Stimulated activated CD4-positive, alpha-beta T cell treated with anti-CD3 and anti-CD28 coated beads, TNF-alpha, amount 100 ng/mL, for 24 hours (primary cell): ENCODE measurements at regions not wholly inside any gene's neighbourhood (a gene's known extent, or its start where the extent isn't known, plus 50 kb on each side); places are given as distances from the start of the nearest gene placed in this dataset.

Source experiments
- DNase-seq, 3 experiments: peaks; one replicate each; pipeline ENCODE4 v3.0.0-alpha.2; 2020; ENCODE audit warnings: low read depth in 3 of 3

DNA sequence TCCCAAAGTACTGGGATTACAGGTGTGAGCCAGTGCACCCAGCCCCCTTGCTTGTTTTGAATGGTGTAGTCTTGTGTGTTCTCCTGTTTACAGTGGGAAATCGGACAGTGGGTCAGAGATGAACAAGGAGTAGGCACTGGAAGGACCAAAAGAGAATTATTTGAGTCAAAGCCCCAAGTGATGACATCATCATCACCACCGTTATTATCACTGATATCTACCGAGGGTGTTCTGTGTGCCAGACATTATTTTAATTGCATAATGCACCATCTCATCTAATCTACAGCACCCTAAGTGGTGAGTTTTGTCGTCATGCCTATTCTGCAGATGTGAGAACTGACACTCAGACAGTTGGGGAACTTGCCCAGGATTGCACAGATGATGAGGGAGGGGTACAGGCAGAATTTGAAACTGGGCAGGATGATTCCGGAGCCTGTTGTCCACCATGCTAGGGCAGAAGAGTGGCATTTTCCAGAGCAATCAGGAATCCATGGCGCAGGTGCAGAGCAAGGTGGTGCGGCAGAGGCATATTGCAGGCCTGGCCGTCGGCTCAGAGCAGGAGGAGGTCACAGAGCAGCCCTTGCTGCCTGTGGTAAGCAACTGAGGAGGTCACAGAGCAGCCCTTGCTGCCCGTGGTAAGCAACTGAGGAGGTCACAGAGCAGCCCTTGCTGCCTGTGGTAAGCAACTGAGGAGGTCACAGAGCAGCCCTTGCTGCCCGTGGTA is 137.0 kb upstream of the HDAC4 start:
- no peak for DNase-seq

DNA sequence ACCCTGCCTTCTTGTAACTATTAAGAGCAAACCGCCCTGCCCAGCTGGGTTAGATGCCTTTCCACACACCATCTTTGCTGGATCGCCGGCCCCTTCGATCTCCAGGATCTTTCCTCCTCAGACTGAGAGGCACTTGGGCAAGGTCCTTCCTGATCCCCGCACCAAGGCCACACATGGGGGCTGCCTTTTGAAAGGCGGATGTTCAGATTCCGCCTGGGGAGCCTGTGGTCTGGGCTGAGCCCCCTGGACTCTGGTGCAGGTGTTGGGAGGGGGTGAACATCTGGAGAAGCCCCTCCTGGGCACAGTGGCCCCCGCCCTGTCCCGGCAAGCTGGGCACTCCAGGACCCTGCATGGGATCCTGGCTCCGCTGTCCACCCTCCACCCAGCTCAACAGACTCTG is 135.4 kb upstream of the HDAC4 start:
- DNase-seq: no peak

DNA sequence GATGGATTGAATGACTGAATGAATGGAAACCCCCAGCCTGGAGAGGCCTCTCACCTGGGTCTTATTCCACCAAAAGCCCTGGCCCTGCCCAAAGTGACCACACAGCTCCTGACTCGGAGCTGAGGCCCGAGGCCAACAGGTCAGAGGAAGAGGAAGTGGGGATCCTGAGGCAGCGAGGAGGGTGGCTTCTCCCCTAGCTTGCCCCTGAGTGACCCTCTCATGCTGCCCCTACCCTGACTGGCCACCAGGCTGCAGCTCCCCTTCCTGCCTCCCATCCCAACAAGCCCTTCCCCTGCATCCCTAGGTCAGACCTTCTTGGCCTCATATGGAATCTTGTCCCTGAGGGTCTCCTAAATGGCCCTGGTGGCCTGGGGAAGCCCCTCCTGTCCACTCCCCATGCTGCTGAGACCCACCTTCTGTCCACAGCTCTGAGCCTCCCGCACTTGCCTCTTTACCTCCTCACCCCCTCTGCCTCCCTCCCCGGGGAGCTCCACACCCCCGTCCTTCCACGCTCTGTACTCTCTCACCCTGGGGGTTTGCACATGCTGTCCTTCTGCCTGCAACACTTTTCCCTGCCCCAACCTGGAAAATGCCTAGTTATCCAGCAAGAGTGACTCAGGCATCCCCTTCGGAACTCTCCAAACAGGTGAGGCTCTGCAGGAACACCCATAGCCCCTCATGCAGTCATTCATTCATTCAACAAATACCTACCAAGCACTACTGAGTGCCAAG is 134.8 kb upstream of the HDAC4 start:
- no peak for DNase-seq

DNA sequence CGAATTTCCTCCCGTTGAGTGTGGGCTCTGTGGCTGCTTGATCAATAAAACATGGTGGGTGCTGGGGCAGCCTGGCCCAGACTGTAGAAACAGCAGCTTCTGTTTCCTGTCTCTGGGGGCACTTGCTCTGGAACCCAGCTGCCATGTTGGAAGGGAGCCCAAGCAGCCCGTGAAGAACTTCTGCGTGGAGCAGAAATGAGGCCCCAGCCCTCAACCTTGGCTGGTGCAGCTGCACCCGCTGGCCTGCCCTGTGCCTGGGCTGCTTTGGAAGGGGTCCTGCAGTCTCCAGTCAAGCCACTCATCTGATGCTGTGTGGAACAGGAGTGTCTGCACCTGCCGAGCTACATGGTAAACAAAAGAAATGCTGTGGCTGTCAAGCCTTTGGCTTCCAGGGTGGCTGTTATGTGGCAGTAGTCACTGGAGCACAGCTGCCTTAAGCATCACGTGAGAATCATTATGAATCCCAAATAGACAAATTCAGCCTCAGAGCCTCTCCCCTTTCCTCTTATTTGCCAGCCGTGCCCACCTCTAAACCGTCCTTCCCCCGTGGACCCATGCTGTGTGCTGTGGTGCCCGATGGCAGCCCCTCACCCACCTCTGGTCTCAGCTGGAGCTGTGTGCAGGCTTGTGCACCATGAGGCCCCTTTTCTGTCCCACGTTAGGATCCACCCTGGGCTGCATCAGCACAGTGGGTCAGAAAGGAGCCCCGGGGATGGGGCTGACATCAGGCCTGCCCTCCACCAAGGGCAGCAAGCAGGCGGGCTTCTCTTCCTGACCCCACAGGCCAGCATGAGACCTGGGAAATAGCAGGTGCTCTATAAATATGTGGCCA is 134.0 kb upstream of the HDAC4 start:
- DNase-seq: no peak

DNA sequence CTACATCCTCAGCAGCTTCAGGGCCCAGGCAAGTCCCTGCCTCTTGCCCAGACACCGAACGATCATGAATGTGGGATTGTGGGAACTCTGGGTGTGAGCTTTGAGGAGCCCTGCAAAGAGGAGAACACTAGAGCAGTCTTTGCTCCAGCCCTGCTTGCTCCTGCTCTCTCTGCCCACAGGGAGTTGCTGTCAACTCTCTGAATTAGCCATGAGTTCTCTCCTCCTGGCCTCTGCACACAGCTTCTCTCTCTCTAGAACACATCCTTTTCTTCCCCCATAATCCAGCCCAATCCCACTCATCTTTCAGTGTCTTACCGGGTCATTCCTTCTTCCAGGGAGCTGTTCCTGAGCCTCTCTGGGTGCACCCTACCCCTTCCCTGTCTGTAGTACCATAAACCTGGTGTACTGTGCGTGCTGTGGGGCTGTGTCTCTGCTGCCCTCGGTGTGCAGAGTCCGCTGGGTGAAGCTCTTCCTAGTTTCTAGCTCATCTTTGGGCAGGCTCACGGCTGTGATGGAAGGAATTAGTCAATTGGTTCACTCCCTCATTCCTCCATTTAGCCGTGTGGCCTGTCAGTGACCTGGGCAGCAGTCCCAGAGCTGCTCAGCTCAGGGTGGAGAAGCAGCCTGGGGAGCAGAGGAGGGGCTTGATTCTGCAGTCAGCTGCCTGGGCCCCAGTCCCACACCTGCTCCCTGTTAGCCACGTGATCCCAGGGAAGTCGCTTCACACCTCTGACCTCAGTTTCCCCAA is 132.9 kb upstream of the HDAC4 start:
- no peak for DNase-seq

DNA sequence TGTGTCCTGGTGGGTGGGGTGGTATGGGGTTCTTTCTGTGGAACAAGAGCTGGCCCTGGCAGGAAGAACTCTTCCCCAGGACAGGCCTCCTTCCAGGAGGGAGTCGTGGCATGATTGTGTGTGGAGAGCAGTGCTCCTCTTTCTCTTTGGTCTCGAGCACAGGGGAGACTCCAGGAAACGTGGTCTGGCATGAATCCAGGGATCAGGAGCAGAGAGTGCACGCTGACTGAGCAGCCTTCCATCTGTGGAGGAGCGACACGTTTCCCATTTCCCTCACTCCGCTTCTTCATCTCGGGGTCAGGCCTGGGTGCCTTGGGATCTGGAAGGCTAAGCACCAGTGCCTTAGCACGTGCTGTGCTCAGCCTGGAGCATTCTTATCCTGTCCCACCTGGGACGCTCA is 132.0 kb upstream of the HDAC4 start:
- DNase-seq: no peak

DNA sequence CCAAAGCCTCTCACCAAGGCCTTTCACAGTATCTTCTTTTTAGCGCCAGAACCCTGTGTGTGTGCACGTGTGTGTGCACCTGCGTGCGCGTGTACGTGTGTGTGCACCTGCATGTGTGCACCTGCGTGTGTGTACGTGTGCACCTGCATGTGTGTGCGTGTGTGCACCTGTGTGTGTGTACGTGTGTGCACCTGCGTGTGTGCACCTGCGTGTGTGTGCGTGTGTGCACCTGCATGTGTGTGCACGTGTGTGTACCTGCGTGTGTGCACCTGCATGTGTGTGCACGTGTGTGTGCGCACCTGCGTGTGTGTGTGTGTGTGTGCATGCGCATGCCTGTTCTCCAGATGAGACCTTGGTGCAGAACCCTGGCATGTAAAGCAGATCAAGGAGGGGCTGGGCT is 131.4 kb upstream of the HDAC4 start:
- no peak for DNase-seq

DNA sequence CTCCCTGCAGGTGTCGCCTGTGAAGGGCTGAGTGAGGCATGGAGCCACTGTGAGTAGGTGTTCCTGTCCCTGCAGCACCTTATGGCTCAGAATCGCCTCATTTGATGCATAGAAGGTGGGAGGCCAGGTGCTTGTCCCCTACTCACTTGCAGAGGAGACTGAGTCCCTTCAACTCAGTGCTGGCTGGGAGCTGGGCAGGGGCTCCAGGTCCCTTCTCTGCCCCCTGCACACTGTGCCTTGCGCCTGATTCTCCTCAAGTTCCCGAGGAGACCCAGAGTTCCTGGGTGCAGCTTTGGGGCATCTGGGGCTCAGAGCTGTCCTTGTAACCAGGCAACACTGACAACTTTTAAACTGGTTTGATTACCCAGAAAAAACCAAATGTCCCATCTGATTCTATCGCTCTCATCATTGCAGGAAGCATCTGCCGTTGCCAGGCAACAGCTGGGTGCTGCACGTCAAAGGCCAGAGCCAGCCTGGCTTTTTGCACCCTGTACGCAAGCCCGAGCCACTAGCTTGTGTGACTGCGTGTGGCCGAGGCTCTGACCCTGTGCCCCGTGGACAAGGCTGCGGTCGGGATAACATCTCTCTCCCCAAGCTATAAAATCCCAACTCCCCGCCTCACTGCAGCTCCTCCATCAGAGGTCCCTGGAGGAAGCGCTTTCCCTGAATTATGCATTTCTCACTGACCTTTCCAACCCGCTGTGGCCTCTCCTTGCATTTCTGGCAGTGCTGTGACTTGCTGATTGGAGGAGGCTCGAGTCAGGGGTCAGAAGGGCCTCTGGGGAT is 130.8 kb upstream of the HDAC4 start:
- DNase-seq: no peak

DNA sequence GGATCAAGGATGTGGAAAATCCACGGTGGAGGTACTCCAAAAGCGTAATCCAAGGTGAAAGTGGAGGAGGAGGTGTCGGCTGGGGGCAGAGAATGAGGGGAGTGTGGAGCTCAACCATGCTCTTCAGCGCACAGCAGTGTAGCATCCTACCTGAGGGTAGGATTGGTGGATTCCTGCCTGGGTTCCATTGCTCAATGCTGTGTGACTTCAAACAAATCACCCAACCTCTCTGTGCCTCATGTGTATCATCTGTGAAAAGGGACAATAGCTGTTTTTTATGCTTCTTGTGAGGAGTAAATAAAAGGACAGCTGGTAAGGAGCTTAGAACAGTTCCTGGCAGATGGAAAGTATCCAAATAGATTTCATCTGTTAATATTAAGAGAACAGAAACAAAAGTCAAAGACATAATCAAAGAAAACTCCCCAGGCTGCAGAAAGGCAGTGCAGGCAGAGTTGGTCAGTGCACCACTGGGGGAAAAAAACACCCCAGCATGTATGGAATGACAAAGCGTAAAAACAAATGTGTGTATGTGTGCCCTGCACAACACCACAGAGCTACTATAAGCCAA is 130.0 kb upstream of the HDAC4 start:
- no peak for DNase-seq

DNA sequence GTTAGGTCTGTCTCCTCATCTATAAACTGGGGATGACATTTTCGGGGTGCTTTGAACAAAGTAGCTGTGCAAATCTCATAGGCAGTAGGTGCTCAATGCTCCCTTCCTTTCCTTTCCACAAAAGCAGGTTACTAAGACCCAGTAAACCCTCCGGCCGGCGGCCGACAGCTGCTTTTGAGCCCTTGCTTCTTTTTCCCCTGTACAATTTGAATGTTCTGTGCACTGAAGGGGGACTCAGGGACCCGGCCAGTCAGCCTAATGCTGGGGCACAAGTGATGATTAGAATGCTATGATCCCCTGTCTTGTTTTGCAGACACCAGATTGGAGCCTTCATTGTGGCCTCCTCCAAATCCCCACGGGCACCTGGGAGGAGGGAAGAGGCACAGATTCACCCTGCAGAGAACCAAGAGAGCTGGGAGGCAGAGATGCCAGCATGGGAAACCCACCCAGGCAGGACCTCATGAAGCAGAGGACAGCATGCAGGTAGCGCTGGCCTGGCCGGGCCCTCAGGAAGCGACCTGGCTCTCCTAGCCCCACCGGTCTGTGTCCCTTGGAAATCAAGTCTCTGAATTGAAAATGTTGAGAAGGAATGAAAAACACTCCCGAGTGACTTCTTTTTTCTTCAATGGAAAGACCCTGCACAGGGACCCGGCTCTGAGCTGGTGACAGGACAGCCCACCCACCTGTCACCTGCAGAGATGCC is 128.6 kb upstream of the HDAC4 start:
- DNase-seq: no peak

DNA sequence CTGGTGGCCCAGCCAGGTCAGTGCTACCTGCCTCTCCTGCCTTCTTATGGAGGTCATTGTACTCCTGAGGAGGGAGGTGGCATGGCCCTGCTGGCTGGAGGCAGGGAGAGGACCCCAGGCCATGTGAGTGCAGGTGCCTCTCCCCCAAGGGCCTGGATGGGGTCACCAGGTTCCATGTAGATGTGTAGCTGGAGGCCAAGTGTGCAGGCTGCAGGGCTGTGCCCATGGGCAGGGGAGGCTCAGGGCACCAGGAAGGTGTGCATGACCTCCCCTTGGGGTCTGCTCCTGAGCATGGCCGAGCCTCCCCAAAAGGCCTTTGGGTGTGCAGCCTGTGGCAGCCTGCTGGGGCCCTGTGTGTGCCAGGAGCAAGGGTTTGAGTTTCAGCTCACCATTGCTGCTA is 128.1 kb upstream of the HDAC4 start:
- DNase-seq: no peak

DNA sequence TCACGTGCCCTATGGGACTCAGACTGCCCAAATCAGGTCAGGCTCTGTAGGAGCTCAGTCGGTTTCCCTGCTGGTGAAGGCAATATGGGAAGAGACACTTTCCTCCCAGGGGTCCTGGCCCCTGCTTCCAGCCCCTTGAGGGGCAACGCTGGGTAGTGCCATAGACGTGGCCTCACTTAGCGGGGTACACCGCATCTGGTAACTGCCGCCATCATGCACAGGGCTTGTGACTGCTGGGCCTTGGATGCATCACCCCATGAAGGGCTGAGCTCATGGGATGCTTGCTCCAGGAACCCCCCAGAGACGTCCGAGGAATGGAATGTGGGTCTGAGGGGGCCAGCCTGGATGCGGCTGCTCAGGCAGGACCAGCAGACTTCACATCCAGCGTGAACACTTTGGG is 127.3 kb upstream of the HDAC4 start:
- no peak for DNase-seq

DNA sequence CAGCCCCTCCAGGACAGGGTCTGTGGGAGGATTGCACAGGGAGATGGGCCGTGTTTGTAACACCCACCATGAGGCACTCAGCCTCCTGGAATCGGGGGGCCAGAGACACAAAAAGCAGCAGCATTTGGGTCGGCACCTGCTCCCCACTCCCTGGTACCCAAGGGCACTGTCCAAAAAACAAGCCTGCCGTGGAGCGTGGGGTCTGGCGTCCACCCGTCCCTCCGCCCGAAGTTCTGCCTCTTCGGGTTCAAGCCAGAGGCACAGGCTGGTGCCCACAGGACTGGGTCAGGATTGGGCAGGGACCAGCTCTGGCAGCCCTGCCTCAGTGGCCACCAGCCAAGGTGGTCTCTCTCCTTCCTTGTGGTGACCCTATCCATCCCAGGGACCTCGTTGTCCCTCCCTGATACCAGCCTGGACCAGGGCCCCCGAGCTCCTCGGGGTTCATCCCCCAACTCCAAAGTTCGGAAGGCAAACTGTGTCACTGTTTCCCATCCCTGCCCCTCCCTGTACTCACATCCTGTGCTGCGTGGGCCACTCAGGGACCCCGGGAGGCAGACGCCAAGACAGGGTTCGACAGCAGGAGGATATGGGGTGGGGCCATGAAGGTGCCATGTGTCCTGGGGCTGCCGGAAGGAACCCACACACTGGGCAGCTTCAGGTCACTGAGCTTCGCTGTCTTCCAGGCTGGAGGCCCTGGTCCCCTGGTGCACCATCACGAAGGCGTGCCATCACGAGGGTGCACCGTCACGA is 126.0 kb upstream of the HDAC4 start:
- no peak for DNase-seq

DNA sequence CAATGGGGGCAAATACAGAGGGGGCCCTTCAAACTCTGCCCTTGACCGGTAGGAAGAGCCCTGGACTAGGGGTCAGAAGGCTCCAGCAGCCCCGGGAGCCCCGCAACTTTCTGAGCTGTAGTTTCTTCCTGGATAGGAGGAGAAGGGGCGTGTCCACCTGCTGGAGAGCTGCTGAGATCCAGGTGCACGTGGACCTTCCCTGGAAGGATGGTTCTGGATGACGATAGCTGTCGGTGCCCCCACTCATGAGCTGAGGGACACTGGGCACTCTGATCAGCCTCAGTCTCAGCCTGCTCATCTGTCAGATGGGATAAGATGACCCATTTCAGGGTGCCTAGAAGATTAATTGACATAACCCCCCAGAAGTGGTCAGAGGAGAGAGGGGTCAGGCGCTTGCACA is 125.2 kb upstream of the HDAC4 start:
- DNase-seq: no peak

DNA sequence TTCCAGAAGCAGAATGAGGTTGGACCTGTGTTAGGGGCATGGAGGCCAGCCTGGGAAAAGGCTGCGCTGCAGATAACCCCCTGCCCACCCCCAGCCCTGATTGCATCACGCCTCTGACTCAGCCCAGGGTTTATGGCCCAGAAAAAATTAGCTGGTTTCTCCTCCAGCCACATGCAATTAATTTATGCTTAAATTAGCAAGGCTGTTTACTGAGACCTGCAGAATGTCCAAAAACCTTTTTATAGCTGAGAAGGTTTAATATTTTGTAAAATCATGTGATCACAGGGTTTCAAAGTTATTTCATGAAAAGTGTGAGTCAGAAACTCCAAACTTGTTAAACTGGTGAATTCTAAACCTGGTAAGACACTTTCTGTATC is 123.1 kb upstream of the HDAC4 start:
- no peak for DNase-seq

DNA sequence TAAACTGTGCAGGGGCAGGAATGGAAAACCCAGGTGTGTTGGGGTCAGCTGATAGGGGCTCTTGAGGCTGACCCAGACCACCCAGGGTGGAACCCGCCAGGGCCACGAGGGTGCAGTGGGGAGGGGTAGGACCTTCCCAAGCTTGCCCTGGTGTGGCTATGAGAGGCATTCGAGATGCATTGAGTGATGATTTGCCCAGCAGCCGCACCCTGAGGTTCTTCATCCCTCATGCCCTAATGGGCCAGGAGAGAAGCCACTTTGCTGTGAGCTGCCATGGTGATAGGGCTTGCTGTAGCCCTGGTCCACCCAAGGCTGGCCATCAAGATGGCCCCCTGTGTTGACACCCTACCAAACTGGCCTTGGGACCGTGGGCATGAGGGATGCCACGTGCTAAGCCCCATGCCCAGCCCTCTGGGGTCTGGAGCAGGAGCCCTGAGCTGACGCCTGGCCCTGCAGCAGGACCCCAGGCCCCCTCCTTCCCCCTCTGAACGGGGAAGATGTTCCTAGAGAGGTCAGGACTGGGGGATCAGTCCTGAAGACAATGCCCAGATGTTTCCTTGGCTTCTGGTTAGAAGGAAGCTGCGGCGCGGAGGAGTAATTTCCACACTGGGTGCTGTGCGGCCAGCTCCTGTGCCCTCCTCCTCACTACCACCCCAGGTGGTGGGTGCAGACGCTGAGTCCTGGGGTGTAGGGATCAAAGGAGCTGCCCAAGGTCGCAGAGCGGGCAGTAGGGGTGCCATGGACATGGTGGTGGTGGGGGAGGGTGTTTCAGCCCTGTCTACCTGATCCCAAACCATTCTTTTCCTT is 122.5 kb upstream of the HDAC4 start:
- DNase-seq: no peak

DNA sequence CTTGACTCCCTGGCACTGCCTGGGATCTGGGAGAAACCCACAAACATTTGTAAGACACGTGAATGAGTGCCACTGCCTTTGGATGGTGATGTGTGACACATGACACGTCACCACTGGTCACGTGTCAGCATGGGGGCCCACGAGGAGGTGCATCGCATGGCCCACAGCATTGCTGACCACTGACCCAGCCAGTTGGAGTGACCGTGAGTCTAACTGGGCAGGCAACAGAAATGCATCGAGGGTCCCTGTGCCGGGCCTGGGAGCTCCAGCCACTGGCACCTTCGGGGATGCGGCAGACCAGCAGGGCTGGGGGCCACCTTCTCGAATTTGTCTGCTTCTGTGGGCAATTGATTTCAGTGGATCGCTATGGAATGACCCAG is 121.9 kb upstream of the HDAC4 start:
- DNase-seq: no peak

DNA sequence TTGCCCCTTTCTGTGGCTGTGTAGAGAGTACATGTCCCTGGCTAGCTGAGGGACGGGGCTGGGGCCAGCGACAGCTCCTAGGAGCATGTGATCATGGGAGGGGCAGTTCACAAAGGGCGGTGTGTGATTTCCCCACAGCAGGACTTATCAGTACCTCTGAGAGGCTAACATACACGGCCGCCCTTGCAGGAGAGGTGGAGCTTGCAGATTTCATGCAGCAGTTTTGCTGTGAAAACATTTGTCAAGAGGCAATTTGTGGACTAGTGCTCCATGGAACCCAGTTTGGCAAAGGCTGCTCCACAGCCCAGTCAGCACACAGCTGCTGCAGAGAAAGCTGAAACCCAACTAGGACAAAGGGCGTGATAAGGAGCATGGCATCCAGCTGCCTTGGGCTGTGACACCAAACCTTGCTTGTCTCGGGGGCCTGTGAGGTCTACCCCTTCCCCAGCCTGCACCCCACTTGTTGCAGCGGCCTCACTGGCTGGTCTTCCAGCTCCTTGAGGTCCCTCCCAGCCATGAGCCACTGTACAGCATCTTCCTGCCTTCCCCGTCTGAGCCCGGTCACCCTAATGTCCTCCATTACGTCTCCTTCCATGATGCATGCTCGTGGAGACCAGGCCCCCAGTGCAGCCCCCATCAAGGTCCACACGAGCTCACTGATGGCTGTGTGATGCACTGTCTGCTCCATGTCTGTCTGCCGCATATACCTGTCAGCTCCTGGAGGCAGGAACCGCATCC is 121.4 kb upstream of the HDAC4 start:
- DNase-seq: no peak
